HCT116 (cell line): ENCODE measurements at regions not wholly inside any gene's neighbourhood (a gene's known extent, or its start where the extent isn't known, plus 50 kb on each side); places are given as distances from the start of the nearest gene placed in this dataset.

Experiments
- CEBPB ChIP-seq: IDR thresholded peaks from 2 replicates; pipeline ENCODE4 v1.6.1; 2012; ENCODE audit warnings: low read depth
- EZH2 ChIP-seq: fragments of 200-600 bp; sonication (generic); IDR thresholded peaks from 2 replicates; pipeline ENCODE4 v1.6.1; 2017; ENCODE audit warnings: antibody characterized with exemption, mixed run types
- FOSL1 ChIP-seq: IDR thresholded peaks from 2 replicates; pipeline ENCODE4 v1.6.1; 2012; ENCODE audit warnings: low read depth
- POLR2A ChIP-seq: IDR thresholded peaks from 2 replicates; pipeline ENCODE4 v1.7.0; 2011; ENCODE audit warnings: borderline replicate concordance; ENCODE audit not compliant: insufficient read depth, insufficient read length; ENCODE audit errors: extremely low read depth
- POLR2AphosphoS5 ChIP-seq: IDR thresholded peaks from 2 replicates; pipeline ENCODE4 v1.6.1; 2011; ENCODE audit warnings: mild to moderate bottlenecking, low read depth, low read length, moderate library complexity
- RAD21 ChIP-seq: IDR thresholded peaks from 2 replicates; pipeline ENCODE4 v1.6.1; 2012; ENCODE audit warnings: low read depth, mild to moderate bottlenecking
- REST ChIP-seq: IDR thresholded peaks from 2 replicates; pipeline ENCODE4 v1.6.1; 2012; ENCODE audit warnings: low read depth
- SP1 ChIP-seq: IDR thresholded peaks from 2 replicates; pipeline ENCODE4 v1.6.1; 2012; ENCODE audit warnings: low read depth
- YY1 ChIP-seq: IDR thresholded peaks from 2 replicates; pipeline ENCODE4 v1.6.1; 2011; ENCODE audit warnings: low read length, low read depth, moderate library complexity, mild to moderate bottlenecking; ENCODE audit not compliant: insufficient replicate concordance; ENCODE audit errors: extremely low read depth
- ZNF274 ChIP-seq: fragments of 200-500 bp; sonication (Bioruptor generic); IDR thresholded peaks from 2 replicates; pipeline ENCODE4 v1.6.1; 2014; ENCODE audit warnings: mild to moderate bottlenecking, low read depth, low read length, inconsistent platforms
- TF ChIP-seq, protein P1 (sequence below), 3 experiments: fragments of 200-600 bp in 1 of 3; sonication (generic) in 1 of 3; IDR thresholded peaks in 2 of 3; conservative IDR thresholded peaks in 1 of 3; 2 replicates each; pipeline ENCODE4 v1.5.1; 2012 to 2017; ENCODE audit warnings: low read depth in 2 of 3, low read length in 2 of 3, antibody characterized with exemption in 1 of 3, borderline replicate concordance in 1 of 3, control low read depth in 1 of 3, mild to moderate bottlenecking in 1 of 3, mixed read lengths in 1 of 3, mixed run types in 1 of 3, moderate library complexity in 1 of 3; ENCODE audit not compliant: insufficient read depth in 1 of 3

DNA sequence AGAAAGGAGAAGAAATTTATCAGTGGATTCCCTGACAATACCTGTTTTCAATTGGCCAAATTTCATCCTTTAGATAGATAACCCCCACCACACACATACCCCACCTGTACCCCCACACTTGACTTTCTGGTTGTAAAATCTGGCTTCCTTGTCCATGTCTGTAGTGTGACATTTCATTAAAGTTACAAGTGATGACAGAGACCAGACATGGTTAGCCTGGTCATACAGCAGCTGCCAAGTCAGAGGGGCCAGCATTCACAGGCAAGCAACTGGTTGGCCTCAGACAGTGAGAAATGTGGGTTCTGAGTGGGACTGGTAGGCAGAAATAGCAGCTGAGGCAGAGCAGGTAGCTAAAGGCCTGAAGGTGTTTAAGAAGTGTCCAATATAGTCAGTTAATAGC, 238.6 kb upstream of the SOX14 start:
- TF ChIP-seq POLR2A (no peak), EZH2 (no peak), YY1 (no peak), ZNF274 (no peak), CEBPB (no peak), POLR2AphosphoS5 (no peak), SP1 (no peak), FOSL1 (no peak), REST (no peak), RAD21 (no peak)
- TF ChIP-seq, protein P1, sequence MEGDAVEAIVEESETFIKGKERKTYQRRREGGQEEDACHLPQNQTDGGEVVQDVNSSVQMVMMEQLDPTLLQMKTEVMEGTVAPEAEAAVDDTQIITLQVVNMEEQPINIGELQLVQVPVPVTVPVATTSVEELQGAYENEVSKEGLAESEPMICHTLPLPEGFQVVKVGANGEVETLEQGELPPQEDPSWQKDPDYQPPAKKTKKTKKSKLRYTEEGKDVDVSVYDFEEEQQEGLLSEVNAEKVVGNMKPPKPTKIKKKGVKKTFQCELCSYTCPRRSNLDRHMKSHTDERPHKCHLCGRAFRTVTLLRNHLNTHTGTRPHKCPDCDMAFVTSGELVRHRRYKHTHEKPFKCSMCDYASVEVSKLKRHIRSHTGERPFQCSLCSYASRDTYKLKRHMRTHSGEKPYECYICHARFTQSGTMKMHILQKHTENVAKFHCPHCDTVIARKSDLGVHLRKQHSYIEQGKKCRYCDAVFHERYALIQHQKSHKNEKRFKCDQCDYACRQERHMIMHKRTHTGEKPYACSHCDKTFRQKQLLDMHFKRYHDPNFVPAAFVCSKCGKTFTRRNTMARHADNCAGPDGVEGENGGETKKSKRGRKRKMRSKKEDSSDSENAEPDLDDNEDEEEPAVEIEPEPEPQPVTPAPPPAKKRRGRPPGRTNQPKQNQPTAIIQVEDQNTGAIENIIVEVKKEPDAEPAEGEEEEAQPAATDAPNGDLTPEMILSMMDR (IDR thresholded peaks at IDR 0.05 in 2 of 3, conservative IDR thresholded peaks at IDR 0.05 in 1 of 3; ENCODE audit: borderline replicate concordance in 1 of 3, insufficient read depth in 1 of 3, low read depth in 2 of 3, low read length in 2 of 3), result no peak
